ENCODE measurements at regions not wholly inside any gene's neighbourhood (a gene's known extent, or its start where the extent isn't known, plus 50 kb on each side); places are given as distances from the start of the nearest gene placed in this dataset.

GRCh38 chr4:32855622-32856021, 2135.5 kb downstream of the PCDH7 start:
- TF ChIP-seq CTCF (IDR thresholded peaks at IDR 0.05; ENCODE audit: borderline replicate concordance, insufficient read depth, low read depth, low read length): no peak

GRCh38 chr4:32858361-32858760, 2138.2 kb downstream of the PCDH7 start:
- no peak for TF ChIP-seq CTCF (IDR thresholded peaks at IDR 0.05; ENCODE audit: borderline replicate concordance, insufficient read depth, low read depth, low read length)
- no peak overlapping the region for H3K4me3 ChIP-seq (ENCODE audit: low read depth, low read length)

More at GRCh38 chr4:32855622-32856021, 2135.5 kb downstream of the PCDH7 start:
- H3K4me3 ChIP-seq (ENCODE audit: low read depth, low read length): no peak overlapping the region

- TF ChIP-seq CTCF (IDR thresholded peaks at IDR 0.05; ENCODE audit: borderline replicate concordance, insufficient read depth, low read depth, low read length): no peak
- H3K4me3 ChIP-seq (ENCODE audit: low read depth, low read length): no peak overlapping the region
These were observed 2138.8 kb downstream of the PCDH7 start for GRCh38 chr4:32858971-32859370.

- H3K4me3 ChIP-seq (ENCODE audit: low read depth, low read length): no peak overlapping the region
- TF ChIP-seq CTCF (IDR thresholded peaks at IDR 0.05; ENCODE audit: borderline replicate concordance, insufficient read depth, low read depth, low read length): no peak
These were observed 2144.7 kb downstream of the PCDH7 start for GRCh38 chr4:32864713-32865351.

- H3K4me3 ChIP-seq (ENCODE audit: low read depth, low read length): no peak overlapping the region
- no peak for TF ChIP-seq CTCF (IDR thresholded peaks at IDR 0.05; ENCODE audit: borderline replicate concordance, insufficient read depth, low read depth, low read length)
These were observed 2156.4 kb downstream of the PCDH7 start for GRCh38 chr4:32876546-32876945.

GRCh38 chr4:32879913-32880312, 2159.7 kb downstream of the PCDH7 start:
- no peak overlapping the region for H3K4me3 ChIP-seq (ENCODE audit: low read depth, low read length)
- no peak for TF ChIP-seq CTCF (IDR thresholded peaks at IDR 0.05; ENCODE audit: borderline replicate concordance, insufficient read depth, low read depth, low read length)

- TF ChIP-seq CTCF (IDR thresholded peaks at IDR 0.05; ENCODE audit: borderline replicate concordance, insufficient read depth, low read depth, low read length): no peak
- H3K4me3 ChIP-seq (ENCODE audit: low read depth, low read length): no peak overlapping the region
These were observed 2164.0 kb downstream of the PCDH7 start for GRCh38 chr4:32884198-32884597.

All from GM12875 (cell line).